Activated CD4-positive, alpha-beta memory T cell treated with anti-CD3 and anti-CD28 coated beads, Interleukin-2, amount 10 ng/mL, durations not matched to agents 7 days and 5 days (primary cell): ENCODE measurements at regions not wholly inside any gene's neighbourhood (a gene's known extent, or its start where the extent isn't known, plus 50 kb on each side); places are given as distances from the start of the nearest gene placed in this dataset.

Experiments used
- CTCF ChIA-PET: fragments of 350-600 bp; sonication (Branson Sonifier 250); formaldehyde crosslinking; loops from one replicate; lab custom pipeline; 2021; ENCODE audit warnings: antibody characterized with exemption, inconsistent platforms; lab: Charles Lee
- POLR2A ChIA-PET: fragments of 350-600 bp; sonication (Branson Sonifier 250); formaldehyde crosslinking; loops from one replicate; lab custom pipeline; 2021; ENCODE audit warnings: antibody characterized with exemption; lab: Charles Lee
- DNase-seq: peaks from one replicate; pipeline ENCODE4 v3.0.0-alpha.2; 2020
- H3K27ac Mint-ChIP-seq: one replicate; pipeline ENCODE4 v1.8.0; 2021; ENCODE audit warnings: mild to moderate bottlenecking, mixed read lengths
- H3K27me3 Mint-ChIP-seq: one replicate; pipeline ENCODE4 v1.8.0; 2021; ENCODE audit warnings: mixed read lengths
- H3K36me3 Mint-ChIP-seq: one replicate; pipeline ENCODE4 v1.8.0; 2021; ENCODE audit warnings: low read depth, mixed read lengths
- H3K4me1 Mint-ChIP-seq: one replicate; pipeline ENCODE4 v1.8.0; 2021; ENCODE audit warnings: mixed read lengths
- H3K4me3 Mint-ChIP-seq: one replicate; pipeline ENCODE4 v1.8.0; 2021; ENCODE audit warnings: mild to moderate bottlenecking, mixed read lengths
- H3K9me3 Mint-ChIP-seq: one replicate; pipeline ENCODE4 v1.8.0; 2021; ENCODE audit warnings: mixed read lengths

DNA sequence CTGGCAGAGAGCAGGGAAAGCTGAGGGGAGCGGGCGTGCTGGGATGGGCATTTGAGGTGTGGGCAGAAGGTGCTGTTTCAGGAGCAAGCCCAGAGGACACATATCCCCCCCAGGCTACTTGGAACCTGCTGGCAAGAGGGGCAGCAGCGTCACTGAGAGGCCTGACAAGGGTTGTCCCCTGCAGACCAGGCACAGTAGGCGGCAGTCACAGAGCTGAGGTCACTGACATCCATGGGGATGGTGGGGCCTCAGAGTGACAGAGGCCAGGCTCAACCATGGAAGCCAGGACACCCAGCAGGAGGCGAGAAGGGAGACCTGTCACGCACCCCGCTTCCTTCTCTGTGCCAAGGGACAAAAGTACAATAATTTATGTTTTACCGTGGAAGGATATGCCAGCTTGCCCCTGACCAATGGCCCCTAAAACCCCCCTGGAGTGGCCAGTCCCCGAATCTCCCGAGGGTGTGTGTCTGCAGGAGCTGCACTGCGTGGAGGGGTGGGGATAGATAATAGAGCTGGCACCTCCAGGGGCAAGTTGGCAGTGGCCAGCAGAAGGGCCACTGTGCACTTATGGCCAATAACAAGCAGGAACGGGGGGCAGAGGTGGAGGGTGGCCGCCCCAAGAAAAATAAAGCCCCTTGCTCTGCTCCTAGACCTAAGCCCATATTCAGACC lies 86.3 kb upstream of the SLC66A3 start:
- Mint-ChIP-seq H3K36me3 (no peaks in the 10 kb centered on the region), H3K4me1 (peaks cover 20% of the 10 kb centered on the region), H3K27ac (no peak overlapping the region), H3K4me3 (no peak overlapping the region), H3K9me3 (no peaks in the 10 kb centered on the region), H3K27me3 (peaks cover 26% of the 10 kb centered on the region)
- DNase-seq = no peak
- POLR2A ChIA-PET = no interaction called here
- CTCF ChIA-PET = no interaction called here

DNA sequence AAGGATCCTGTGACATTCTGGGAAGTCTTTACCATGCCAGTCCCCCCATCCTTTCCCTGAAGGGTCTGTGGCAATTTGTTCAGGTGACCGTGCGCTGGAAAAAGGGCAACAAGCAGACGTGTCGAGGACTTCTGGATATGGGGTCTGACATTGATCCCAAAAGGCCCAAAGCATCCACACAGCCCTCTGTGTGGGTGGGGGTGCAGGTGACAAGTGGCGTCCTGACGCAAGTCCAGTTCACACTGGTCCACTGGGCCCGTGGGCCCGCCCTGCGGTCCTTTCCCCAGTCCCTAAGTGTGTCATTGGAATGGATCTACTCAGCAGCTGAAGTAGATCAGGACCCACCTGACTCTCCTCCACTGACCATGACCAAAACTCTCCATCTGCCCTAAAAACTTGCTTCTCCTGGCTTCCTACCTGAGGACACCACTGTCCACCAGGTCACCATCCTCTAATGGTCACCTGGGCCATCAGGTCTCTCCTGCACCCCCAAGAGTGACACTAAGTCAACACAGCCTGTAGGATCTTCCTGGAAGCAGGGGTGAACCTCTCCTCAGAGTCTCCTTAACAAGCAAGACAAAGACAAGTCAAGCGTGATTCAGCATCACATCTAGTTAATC lies 85.6 kb upstream of the SLC66A3 start:
- CTCF ChIA-PET = no interaction called here
- no peak overlapping the region for H3K27ac Mint-ChIP-seq
- DNase-seq = no peak

DNA sequence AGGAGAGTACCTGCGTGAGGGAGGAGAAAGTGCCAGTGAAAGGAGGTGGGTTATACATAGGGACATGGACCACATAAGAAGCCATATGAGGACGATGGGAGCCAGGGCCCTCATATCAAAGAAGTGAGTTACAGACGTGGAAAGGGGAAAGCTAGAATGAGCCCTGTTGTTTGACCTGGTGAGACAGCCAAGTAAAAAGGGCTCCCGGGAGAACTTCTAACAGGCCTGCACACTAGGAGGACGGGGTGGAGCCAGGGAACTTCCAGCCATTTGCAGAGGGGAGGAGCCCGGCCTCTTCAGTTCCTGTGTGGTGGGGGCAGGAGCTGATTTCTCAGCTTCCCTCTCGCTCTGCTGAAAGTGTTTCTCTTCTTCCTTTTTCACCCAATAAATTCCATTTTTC lies 84.1 kb upstream of the SLC66A3 start:
- DNase-seq = no peak
- no peak overlapping the region for H3K4me3 Mint-ChIP-seq
- POLR2A ChIA-PET = interaction anchor here (1.5 to 2.3 kb wide), 2 partner anchors 13 to 33 kb away, joined by 3 to 6 read pairs; no protein-coding TSS in a partner anchor
- no peaks in the 10 kb centered on the region for H3K36me3 Mint-ChIP-seq
- H3K9me3 Mint-ChIP-seq = no peaks in the 10 kb centered on the region
- H3K27me3 Mint-ChIP-seq = peaks cover 19% of the 10 kb centered on the region
- H3K27ac Mint-ChIP-seq = no peak overlapping the region
- peaks cover 20% of the 10 kb centered on the region for H3K4me1 Mint-ChIP-seq
- CTCF ChIA-PET = interaction anchor here (1.2 to 1.4 kb wide), 2 partner anchors 61 to 239 kb away, joined by 3 to 4 read pairs; a partner anchor contains a TSS

More for the DNA sequence above, 85.6 kb upstream of the SLC66A3 start:
- Mint-ChIP-seq H3K27me3 (peaks cover 25% of the 10 kb centered on the region), H3K36me3 (no peaks in the 10 kb centered on the region), H3K9me3 (no peaks in the 10 kb centered on the region), H3K4me1 (peaks cover 20% of the 10 kb centered on the region), H3K4me3 (no peak overlapping the region)
- POLR2A ChIA-PET = no interaction called here

DNA sequence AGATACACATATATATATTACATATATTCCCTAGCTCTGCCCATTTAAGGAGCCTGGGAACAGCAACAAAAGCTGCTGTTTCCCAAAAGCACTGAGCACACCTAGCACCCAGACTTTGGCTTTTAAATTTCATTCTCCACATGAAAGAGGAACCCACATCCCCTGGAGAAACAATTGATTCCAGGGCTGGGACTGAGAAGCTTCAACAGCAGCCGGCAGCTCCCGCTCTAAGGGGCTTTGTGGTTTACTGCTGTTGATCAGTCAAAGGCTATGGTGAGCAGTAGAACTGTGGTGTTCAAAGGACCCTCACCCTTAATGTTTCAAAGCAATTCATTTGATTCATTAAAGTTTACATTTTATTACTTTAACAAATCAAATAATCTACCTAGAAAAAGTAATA lies 83.3 kb upstream of the SLC66A3 start:
- no peaks in the 10 kb centered on the region for H3K36me3 Mint-ChIP-seq
- ChIA-PET POLR2A (interaction anchor here (1.5 to 2.3 kb wide), 2 partner anchors 12 to 32 kb away, joined by 3 to 6 read pairs; no protein-coding TSS in a partner anchor), CTCF (interaction anchor here (1.2 to 2.9 kb wide), 4 partner anchors 11 to 239 kb away, joined by 3 to 9 read pairs (median 4); a partner anchor contains a TSS)
- peaks cover 19% of the 10 kb centered on the region for H3K27me3 Mint-ChIP-seq
- H3K4me3 Mint-ChIP-seq = no peak overlapping the region
- H3K27ac Mint-ChIP-seq = no peak overlapping the region
- no peaks in the 10 kb centered on the region for H3K9me3 Mint-ChIP-seq
- no peak for DNase-seq
- peaks cover 20% of the 10 kb centered on the region for H3K4me1 Mint-ChIP-seq

DNA sequence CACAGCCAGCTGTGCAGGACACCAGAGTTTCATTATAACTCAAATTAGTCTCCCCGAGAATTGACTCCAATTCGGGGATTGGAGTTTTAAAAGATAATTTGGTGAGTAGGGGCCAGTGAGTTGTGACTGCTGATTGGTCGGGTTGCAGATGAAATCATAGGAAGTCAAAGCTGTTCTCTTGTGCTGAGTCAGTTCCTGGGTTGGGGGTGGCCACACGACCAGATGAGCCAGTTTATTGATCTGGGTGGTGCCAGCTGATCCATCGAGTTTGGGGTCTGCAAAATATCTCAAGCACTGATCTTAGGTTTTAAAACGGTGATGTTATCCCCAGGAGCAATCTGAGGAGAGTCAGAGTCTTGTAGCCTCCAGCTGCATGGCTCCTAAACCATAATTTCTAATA lies 82.7 kb upstream of the SLC66A3 start:
- H3K36me3 Mint-ChIP-seq = no peaks in the 10 kb centered on the region
- H3K4me1 Mint-ChIP-seq = peaks cover 20% of the 10 kb centered on the region
- no peak for DNase-seq
- peaks cover 19% of the 10 kb centered on the region for H3K27me3 Mint-ChIP-seq
- no peaks in the 10 kb centered on the region for H3K9me3 Mint-ChIP-seq
- POLR2A ChIA-PET = interaction anchor here (1.5 to 2.3 kb wide), 2 partner anchors 11 to 32 kb away, joined by 3 to 6 read pairs; no protein-coding TSS in a partner anchor
- no peak overlapping the region for H3K27ac Mint-ChIP-seq
- CTCF ChIA-PET = interaction anchor here (1.2 to 2.9 kb wide), 2 partner anchors 12 to 52 kb away, joined by 3 to 9 read pairs; no protein-coding TSS in a partner anchor
- H3K4me3 Mint-ChIP-seq = no peak overlapping the region

DNA sequence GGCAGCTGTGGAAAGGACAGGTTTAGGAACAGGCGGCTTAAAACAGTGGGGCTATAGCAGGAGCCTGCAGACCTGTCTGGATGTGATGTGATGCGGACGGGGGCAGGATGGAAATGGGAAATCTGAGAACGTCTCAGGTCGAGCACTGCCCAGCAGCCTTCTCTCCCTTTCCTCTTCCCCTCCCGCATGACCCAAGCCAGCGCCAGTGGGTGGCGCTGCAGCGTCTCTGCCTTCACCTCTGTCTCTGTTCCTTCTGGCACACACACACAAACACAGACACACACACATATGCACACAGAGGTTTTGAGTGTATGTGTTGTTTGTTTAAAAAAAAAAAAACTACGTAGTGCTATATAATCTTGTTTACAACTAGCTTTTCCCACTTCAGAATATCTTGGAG lies 82.0 kb upstream of the SLC66A3 start:
- Mint-ChIP-seq H3K27me3 (peaks cover 19% of the 10 kb centered on the region), H3K9me3 (no peaks in the 10 kb centered on the region), H3K4me3 (no peak overlapping the region), H3K27ac (no peak overlapping the region), H3K4me1 (peaks cover 20% of the 10 kb centered on the region), H3K36me3 (no peaks in the 10 kb centered on the region)
- peak; percentile 39 for DNase-seq
- ChIA-PET POLR2A (no interaction called here), CTCF (interaction anchor here (1.2 to 2.9 kb wide), 2 partner anchors 12 to 51 kb away, joined by 3 to 9 read pairs; no protein-coding TSS in a partner anchor)

DNA sequence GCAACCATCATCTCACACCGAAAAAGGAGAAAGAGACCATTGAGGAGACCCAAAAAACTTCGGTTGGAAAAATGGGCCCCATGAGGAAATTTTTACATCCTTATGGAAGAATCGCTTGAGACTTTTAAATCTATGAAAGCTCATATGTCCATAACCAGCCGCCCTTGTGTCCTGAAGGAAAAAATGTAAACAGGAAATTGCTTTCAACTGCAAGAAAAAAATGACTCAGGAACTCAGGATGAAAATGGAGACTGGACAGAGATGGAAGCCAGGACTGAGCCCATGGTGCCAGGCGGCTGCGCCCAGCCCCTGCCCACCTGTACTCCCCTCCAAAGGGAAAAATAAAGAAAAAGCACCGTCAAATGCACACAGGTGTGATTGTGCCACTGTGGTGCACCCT lies 81.5 kb upstream of the SLC66A3 start:
- ChIA-PET CTCF (interaction anchor here (2.9 kb wide), 1 partner anchor 51 kb away, joined by 9 read pairs; no protein-coding TSS in a partner anchor), POLR2A (no interaction called here)
- Mint-ChIP-seq H3K36me3 (no peaks in the 10 kb centered on the region), H3K27me3 (peaks cover 19% of the 10 kb centered on the region), H3K9me3 (no peaks in the 10 kb centered on the region), H3K4me3 (no peak overlapping the region), H3K27ac (no peak overlapping the region), H3K4me1 (peaks cover 20% of the 10 kb centered on the region)
- no peak for DNase-seq

DNA sequence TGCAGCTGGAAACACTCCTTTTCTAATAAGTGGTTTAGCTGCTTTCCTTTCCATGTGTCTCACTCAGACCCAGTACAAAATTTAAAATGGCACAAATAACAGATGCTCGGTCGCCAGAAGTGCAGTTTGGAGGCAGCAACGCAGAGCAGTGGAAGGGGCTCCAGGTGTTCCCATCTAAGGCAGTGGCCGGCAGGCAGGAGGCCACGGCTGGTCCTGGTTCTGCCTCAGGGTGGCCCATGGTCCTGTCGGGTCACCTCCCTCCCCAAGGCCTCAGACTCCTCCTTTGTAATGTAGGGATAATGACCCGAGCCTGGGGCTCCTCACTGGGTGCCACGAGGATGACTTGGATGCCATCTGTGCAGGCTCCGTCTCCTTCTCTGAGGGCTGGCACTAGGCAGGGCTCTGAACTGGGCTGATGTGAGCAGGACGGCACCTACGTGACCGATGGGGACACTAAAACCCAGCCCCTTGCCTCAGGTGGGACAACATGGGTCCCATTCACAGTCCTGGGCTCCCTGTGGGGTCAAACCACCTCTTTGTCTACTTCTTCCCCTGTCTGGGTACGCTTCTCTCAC lies 80.9 kb upstream of the SLC66A3 start:
- H3K9me3 Mint-ChIP-seq = no peaks in the 10 kb centered on the region
- CTCF ChIA-PET = interaction anchor here (2.9 kb wide), 1 partner anchor 50 kb away, joined by 9 read pairs; no protein-coding TSS in a partner anchor
- no peak for DNase-seq

DNA sequence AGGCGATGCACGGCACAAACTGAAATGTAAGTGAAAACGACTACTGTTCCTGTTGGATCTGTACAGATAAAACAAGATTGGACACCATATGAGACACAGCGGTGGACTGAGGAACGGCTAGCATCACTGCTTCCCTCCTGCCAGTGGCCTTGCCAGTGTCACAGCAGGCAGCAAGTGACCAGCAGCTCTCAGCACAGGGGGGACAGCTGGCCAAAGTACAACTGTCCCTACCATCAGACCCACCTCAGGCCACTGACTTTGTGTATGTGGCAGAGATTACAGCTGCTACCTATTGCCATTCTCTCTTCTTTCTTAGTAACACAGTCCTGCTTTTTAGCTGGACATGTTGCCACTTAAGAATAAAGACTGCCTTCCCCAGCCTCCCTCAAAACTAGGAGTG lies 80.0 kb upstream of the SLC66A3 start:
- Mint-ChIP-seq H3K36me3 (no peaks in the 10 kb centered on the region), H3K4me3 (no peak overlapping the region)
- DNase-seq = no peak

More for the DNA sequence above, 80.9 kb upstream of the SLC66A3 start:
- Mint-ChIP-seq H3K27me3 (peaks cover 19% of the 10 kb centered on the region), H3K4me3 (no peak overlapping the region), H3K27ac (no peak overlapping the region), H3K4me1 (peaks cover 20% of the 10 kb centered on the region), H3K36me3 (no peaks in the 10 kb centered on the region)
- POLR2A ChIA-PET = no interaction called here

DNA sequence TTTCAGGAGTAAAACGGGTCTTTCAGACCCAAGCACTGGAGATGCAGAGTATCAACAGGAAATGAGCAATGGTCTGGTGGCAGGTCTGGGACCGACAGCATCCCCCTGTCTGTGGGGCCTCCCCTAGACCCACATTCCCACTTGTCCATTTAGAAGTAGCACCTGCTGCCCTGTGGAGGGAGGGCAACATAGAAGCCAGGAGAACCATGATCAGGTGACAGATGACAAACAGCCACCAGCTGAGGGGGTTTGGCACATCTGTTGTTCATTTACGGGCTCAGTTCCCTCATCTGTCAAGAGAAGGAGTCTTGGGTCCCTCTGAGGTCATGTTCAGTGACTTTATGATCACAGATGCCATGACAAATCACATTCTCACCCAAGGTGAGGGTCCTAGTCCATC lies 77.9 kb upstream of the SLC66A3 start:
- H3K4me1 Mint-ChIP-seq = peaks cover 10% of the 10 kb centered on the region
- H3K36me3 Mint-ChIP-seq = no peaks in the 10 kb centered on the region
- no peaks in the 10 kb centered on the region for H3K9me3 Mint-ChIP-seq
- H3K4me3 Mint-ChIP-seq = no peak overlapping the region
- H3K27me3 Mint-ChIP-seq = peaks cover 12% of the 10 kb centered on the region
- ChIA-PET POLR2A (no interaction called here), CTCF (no interaction called here)
- no peak for DNase-seq
- no peak overlapping the region for H3K27ac Mint-ChIP-seq

More for the DNA sequence above, 80.0 kb upstream of the SLC66A3 start:
- H3K27me3 Mint-ChIP-seq = peaks cover 21% of the 10 kb centered on the region
- CTCF ChIA-PET = interaction anchor here (1.2 kb wide), 1 partner anchor 49 kb away, joined by 4 read pairs; no protein-coding TSS in a partner anchor
- H3K27ac Mint-ChIP-seq = no peak overlapping the region
- H3K9me3 Mint-ChIP-seq = no peaks in the 10 kb centered on the region
- POLR2A ChIA-PET = no interaction called here
- peaks cover 20% of the 10 kb centered on the region for H3K4me1 Mint-ChIP-seq

DNA sequence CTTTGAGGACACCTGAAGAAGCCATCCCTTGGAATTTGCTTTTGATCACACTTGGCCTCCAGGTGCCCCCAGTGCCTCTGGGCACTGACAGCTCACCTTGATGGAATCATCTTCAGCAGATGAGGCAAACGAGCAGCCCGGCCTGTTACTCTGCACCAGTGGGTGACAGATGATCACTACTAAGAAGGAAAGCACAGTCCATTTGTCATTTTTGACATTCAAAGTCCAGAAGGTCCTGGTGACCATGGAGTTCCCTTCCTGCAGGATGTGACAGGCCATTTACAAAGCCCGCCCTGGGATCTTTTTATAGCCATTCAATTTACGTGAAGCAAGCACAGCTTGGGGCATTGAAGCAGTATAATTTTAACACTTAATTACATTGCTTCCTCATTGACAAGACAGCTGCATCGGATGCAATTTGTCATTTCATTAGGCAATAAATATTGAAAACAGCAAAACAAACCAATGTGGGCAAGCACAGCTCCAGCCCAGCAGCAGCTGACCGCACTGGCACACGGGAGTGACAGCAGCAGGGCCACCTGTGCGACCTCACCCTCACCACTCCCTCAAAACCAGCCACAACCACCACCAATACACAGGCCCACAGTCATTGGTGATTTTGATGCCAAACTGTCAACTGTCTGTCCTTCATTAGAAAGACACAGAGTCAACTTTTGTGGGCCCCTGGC lies 76.0 kb upstream of the SLC66A3 start:
- peaks cover 2% of the 10 kb centered on the region for H3K27me3 Mint-ChIP-seq
- no peaks in the 10 kb centered on the region for H3K36me3 Mint-ChIP-seq
- ChIA-PET CTCF (no interaction called here), POLR2A (no interaction called here)
- no peak for DNase-seq
- no peak overlapping the region for H3K4me3 Mint-ChIP-seq
- H3K4me1 Mint-ChIP-seq = no peaks in the 10 kb centered on the region
- H3K27ac Mint-ChIP-seq = no peak overlapping the region
- H3K9me3 Mint-ChIP-seq = no peaks in the 10 kb centered on the region

DNA sequence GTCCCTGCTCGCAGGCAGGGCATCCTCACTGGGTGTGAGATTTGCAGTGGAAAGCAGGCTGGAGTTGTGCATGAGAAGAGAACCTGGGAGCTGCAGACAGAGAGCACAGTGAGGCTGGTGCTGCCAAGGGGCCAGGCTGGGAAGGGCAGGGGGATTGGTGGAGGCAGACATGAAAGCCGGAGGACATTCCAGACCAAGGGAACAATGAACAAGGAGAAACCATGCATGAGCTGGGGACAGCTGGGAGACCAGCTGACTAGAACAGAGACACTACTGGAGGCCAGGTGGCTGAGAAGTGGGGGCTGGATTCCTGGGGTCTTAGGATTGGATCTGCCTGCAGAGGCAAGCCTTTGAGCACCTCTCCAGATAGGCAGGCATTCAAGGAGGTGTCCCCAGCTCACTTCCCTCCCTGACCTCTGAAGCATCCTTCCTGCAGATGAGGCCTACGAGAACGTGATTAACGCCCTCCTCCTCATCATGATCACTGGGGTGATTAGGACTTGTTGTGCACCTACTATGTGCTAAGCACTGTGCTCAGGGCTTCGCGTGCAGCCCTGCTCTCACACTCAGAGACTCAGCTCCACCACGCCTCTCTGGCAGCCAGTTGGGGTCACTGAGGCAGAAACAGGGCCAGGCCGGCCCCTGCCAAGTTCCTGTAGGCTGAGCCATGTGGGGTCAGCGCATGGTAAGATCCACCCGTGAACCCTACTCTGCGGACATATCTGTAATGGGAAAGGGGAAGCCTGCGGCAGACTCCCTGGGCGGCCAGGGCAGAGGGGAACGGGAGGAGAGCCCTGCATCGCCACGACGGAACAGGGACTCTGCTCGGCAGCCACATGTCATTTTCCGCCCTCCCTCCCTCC lies 74.8 kb upstream of the SLC66A3 start:
- ChIA-PET CTCF (no interaction called here), POLR2A (no interaction called here)
- H3K4me3 Mint-ChIP-seq = no peak overlapping the region
- no peaks in the 10 kb centered on the region for H3K9me3 Mint-ChIP-seq
- no peak overlapping the region for H3K27ac Mint-ChIP-seq
- H3K4me1 Mint-ChIP-seq = no peaks in the 10 kb centered on the region
- peaks cover 13% of the 10 kb centered on the region for H3K27me3 Mint-ChIP-seq
- no peak for DNase-seq
- H3K36me3 Mint-ChIP-seq = no peaks in the 10 kb centered on the region
